ENCODE measurements at regions not wholly inside any gene's neighbourhood (a gene's known extent, or its start where the extent isn't known, plus 50 kb on each side); places are given as distances from the start of the nearest gene placed in this dataset.
A peak's percentile ranks its signal among the peaks of the same experiment; 100 is the strongest.

DNA sequence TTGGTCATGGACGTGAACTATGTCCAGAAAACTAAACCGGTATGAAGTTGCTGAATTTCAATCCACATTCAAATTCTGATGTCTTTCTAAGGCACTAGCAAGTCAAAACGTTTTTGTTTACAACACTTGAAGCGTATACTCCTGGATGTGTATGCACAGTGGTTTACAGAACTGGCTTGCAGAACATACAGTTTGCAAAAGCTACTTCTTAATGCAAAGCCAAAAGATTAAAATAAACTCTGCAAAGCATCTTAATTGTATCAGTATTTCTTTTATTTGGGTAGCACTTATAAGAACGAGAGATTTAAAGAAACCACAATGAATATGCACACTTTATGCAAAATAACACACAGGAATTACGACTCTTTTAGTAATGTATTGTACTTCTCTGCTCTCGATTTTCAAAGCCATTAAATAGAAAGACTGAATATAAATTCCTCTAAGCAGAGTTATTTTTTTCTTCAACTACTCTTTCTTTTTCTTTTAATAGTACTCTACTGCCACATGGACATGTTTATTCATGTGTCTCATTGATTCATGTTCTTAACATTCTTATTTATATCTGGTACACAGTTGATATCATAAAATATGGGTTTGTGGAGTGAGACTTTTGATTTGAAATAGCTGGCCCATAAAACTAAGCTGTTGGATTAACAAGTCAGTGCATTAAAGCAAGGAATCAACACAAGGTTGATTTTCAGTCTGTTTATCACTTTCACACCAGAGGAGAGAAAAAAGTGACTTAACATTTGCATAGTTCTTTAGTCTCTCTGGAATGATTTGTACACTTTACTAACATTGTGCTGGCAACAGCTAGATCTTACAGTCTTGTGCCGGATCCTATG is 189.4 kb upstream of the STEAP4 start:
- no peak for DNase-seq

- DNase-seq, result no peak
Measured at GRCh38 chr7:88492153-88492552, 185.5 kb upstream of the STEAP4 start.

DNA sequence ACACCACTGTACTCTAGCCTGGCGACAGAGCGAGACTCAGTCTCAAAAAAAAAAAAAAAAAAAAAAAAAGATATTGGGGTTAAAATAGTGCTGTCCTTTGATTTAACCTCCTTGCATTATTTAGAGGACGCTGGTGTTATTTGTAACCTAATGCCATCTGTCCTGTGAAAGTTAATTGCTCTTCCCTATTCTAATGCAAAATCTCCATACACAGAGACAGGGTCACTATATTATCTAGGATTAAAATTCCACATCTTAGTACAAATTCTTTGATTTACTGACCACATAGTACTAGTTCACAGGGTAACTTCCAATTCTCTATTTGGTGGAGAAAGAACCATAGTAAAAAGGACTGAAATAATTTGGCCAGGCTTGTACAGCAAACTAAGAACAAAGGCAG is 184.2 kb upstream of the STEAP4 start:
- no peak for DNase-seq

DNA sequence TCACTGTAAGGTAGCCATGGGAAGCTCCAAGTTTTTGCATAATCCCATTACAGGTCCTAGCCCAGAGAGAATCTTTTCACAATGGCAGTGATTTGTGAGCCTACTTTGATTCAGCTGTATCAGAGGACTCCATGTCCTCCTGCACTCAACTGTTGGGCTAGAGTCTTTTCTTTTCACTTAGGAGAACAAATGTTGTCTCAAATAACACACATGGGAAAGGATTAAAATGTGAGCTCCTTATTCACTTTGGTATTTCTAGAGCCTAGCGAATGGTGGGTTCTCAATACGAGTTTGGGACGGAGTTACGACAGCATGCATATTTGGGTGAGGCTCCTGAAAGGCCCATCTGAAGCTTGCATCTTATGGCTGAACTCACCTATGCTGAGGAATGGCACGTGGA is 183.5 kb upstream of the STEAP4 start:
- DNase-seq, result no peak

- DNase-seq, result no peak
Measured at GRCh38 chr7:88485821-88486220, 179.1 kb upstream of the STEAP4 start.

DNA sequence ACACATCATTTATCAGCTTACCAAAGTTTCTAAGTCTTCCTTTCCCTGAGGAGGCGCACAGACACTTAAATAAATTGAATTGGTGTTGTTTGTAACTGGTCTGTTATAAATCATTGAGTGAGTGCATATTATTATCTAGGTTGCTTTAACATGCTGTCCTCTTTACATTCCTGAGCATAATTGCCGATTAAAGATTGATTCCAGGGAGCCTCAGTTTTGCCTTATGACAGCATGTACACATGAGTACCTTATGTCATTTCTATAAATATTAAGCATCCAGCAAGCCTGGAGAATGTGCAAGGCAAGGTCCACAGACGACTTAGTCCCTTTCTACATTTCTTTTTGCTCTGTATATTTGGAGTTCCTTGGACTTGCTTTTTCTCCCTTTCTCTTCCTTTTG is 177.9 kb upstream of the STEAP4 start:
- DNase-seq, result no peak

- DNase-seq, result peak; percentile 22
Measured at GRCh38 chr7:88480896-88481295, 174.2 kb upstream of the STEAP4 start.

GRCh38 chr7:88480271-88480670 is 173.6 kb upstream of the STEAP4 start:
- DNase-seq, result no peak

GRCh38 chr7:88477976-88478375 is 171.3 kb upstream of the STEAP4 start:
- DNase-seq, result no peak

GRCh38 chr7:88465600-88465999 is 158.9 kb upstream of the STEAP4 start:
- DNase-seq, result no peak

DNA sequence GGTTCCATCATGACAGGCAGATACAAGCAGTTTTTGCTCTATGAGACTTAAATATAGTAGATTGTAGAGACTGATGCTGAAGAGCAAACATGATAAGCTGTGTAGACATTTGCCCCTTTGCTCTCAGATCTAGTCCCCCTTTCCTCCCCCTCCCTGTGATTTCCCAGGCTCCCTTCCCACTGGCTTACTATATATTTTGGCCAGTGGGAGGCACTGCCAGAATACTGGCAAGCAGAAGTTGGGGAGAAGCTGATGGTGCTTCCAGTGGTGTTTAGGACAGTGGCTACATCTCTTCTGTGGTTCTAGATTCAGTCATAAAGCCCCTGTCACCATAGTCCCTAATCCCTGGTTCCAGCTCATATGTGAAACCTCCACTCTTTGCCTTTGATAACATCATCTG is 156.1 kb upstream of the STEAP4 start:
- no peak for DNase-seq

DNA sequence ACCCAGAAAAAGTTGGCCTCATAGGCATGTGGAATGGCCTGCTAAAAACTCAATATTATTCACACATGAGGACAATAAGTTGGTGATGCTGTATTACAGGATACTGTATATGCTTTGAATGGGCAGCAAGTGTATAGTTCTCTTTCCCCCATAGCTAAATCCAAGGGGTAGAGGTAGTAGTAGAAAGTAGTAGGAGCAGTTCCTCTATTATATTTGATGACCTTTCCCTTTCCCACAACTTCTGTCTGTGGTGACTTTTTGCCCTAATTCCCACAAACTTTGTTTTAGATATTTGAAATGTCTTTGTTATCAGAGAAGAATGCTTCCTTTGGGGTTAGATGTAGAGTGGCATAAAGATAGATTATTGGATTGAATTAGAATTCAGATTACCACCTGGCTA is 154.0 kb upstream of the STEAP4 start:
- no peak for DNase-seq

DNA sequence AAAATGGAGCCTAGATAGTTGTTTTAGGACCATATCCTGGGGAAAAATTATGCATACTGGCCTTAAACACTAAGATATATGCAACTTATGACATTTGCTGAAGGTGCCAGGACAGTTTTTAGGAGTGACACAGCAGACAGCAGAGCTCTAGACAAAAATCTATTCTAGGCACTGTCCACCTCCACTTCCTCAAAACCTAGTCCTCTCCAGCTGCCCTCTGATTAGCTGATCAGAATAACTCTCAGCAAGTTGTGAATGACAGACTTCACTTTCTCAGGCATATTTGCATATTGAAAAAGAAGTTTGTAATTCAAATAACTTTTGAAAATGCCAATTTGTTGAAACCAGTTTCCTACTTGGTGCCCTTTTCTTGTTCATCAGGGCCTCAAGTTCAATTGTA is 152.3 kb upstream of the STEAP4 start:
- no peak for DNase-seq

DNA sequence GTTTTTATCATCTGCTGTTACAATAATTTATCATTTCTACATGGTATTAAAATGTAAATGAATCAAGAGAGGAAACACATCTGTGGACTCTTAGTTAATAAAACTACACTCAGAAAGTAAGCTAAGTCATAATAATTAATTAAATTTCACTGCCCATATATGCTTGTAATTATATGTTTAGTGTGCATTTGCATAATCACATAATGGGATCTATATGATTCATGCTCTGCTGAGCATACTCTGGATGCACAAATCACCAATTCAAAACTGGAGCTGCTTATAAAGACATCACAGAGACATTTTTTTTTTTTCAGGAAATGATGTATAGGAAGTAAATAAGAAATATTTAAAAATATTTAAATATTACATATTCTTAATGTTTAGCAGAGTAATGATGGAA is 151.6 kb upstream of the STEAP4 start:
- DNase-seq, result no peak

GRCh38 chr7:88457320-88457719 is 150.6 kb upstream of the STEAP4 start:
- no peak for DNase-seq

- DNase-seq, result no peak
Measured at GRCh38 chr7:88456490-88456889, 149.8 kb upstream of the STEAP4 start.

GRCh38 chr7:88455696-88456095 is 149.0 kb upstream of the STEAP4 start:
- no peak for DNase-seq

DNA sequence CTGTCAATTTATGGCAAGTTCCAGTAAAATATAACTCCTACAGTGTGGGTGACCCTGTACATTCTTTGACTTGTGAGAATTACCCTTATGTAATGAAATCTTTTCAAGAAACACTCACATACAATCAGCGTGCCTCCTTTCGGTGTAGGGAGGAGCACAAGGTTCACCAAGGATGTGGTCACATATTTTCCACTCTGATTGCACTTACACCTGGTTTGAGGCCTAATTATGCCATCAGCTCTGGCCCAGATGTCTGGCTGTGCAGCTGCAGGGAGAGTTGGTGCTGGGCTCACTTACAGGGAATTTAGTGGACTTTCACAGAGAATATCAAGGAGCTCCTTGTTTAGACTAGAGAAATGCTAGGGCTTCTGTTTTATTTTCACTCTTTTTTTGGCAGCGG is 146.0 kb upstream of the STEAP4 start:
- no peak for DNase-seq

- DNase-seq, result no peak
Measured at GRCh38 chr7:88450874-88451273, 144.2 kb upstream of the STEAP4 start.

- DNase-seq, result no peak
Measured at GRCh38 chr7:88449410-88449809, 142.7 kb upstream of the STEAP4 start.

DNA sequence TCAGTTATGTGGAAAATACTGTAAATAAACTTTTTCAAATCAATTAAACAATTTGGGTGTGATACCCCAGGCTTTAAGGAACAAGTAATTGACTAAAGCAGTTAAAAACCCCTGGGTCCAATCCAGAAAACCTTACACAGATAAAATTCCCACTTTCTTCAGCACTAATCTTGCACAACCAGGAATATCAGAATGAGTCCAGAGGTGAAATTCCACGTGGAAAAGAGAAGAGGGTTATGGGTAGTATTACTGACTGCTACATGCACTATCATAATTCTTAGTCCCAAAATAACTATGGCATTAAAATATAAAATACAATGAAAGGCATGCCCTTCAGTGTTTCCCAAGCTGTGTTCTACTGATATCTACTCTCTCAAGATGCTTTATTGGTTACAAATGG is 135.7 kb upstream of the STEAP4 start:
- no peak for DNase-seq

DNA sequence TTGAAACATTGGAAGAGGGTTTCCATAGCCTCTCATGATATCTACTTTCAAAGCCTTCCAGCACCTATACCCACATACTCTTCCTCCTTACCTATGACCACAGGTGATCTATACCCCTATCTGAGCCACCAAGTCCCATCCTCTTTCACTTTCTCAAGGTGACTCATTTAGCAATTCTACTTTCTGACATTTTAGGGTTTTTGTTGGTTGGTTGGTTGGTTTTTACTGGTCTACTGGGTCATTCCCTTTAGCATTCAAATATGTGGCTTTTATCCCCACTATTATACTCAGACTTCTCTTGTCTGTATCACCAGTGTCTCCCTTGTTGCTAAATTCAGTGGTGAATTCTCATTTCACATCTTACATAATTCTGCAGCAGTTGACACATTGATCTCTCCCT is 130.4 kb upstream of the STEAP4 start:
- no peak for DNase-seq

DNA sequence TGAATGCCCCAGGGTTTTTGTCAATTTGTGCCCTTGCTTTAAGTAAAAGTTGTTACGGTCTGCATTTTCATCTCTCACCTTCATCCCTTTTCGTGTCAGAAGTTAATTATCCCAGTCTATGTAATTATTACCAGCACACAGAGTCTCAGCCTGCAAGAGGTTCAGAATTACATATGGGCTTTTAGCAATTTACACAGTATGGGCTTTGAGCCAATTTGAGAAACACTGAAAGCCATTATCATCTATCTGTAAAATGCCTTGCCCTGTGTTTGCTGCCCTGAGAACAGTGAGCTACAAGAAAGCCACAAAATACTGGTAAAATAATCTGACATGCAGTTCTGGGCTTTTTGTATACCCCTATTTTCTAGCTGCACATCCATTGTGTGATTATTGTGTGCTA is 125.6 kb upstream of the STEAP4 start:
- DNase-seq, result peak; percentile 9

DNA sequence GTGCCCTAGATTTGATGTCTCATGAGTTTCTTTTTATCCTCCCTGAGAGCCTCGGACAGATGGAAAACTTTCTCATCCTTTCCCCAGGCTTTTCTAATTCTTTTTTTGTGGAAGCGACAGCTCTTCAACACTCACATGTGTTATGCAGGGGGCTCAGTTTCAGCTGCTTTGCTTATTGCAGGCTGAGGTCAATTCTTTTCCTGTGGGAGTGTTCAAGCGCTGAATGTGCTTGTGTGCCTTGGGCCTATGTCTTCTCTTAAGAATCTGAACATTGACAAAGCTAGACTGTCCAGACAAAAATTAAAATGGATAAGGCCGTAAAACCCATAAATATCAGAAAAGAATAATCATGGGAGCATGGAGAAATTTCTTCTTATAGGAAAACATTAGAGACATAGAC is 125.2 kb upstream of the STEAP4 start:
- DNase-seq, result no peak

- DNase-seq, result no peak
Measured at GRCh38 chr7:88429382-88429781, 122.7 kb upstream of the STEAP4 start.

All from DMS79 (cell line).